NCI-H2227 treated with DMSO at 0.1 percent for 48 hours (cell line): ENCODE measurements at regions not wholly inside any gene's neighbourhood (a gene's known extent, or its start where the extent isn't known, plus 50 kb on each side); places are given as distances from the start of the nearest gene placed in this dataset.
"Not testable (repeated sequence)": the region's sequence is repeated elsewhere in the genome, so short reads cannot be mapped to it uniquely, and the experiment has no call there.

ENCODE experiments used
- DNase-seq: peaks from one replicate; lab custom pipeline; 2025; lab: John Stamatoyannopoulos, UW

DNA sequence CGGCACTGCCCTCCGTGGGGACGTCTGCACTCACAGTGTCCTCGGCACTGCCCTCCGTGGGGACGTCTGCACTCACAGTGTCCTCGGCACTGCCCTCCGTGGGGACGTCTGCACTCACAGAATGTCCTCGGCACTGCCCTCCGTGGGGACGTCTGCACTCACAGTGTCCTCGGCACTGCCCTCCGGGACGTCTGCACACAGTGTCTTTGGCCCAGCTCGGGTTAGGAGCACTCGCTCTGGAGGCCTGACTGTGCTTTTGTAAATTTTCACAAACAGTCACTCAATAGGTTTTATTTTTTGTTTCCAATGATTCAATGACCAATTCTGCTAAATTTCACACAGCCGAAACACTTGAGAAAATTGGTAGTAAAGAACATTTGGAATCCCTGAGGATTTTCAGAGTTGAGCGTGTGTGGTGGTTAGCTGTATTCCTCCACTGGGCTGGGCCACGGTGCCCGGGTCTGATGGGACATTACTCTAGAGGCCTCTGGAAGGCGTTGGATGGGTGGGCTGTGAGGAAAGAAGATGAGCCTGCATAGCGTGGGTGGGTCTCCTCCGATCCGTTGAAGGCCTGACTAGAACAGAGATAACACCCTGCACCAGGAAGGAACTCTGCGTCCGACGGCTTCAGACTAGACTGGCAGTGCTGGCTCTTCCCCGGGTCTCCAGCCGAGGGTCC lies 134.8 kb downstream of the RTP5 start:
- no peak for DNase-seq

DNA sequence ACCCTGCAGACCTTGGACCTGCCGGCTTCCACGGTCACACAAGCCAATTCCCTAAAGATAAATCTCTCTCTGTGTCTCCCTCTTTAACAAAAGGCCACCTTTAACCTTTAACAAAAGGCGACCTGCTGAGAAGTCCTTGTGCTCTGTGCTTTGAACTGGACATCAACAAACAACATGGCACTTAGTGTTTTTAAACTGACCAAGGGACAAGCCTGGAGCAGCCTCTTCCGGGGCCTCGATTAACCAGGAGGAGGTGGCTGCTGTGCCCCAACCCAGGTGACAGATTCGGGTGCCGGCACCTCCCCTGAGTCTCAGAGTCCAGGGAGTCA lies 135.3 kb downstream of the RTP5 start:
- no peak for DNase-seq

DNA sequence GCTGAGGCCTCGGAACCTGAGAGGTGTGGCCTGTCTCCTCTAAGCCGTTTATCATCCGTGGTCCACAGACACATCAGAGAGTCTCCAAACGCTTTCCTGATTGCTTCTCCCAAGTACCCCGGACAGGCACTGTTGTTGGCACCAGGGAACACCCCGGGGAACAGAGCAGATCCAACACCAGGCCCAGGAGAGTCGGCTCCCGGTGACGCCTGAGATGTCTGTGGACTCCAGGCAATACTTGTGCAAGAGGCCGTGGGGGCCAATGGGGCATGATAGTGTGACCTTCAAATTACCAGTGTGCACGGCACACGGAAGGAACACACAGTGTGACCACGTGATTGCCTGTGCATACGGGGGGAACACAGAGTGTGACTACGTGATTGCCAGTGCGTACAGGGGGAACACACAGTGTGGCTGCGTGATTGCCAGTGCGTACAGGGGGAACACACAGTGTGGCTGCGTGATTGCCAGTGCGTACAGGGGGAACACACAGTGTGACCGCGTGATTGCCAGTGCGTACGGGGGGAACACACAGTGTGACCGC lies 136.6 kb downstream of the RTP5 start:
- not testable (repeated sequence) for DNase-seq

- DNase-seq, result not testable (repeated sequence)
These were observed 139.4 kb downstream of the RTP5 start for GRCh38 chr2:242008908-242009307.

- DNase-seq, result not testable (repeated sequence)
These were observed 140.3 kb downstream of the RTP5 start for GRCh38 chr2:242009846-242010245.

GRCh38 chr2:242010252-242011166 lies 141.0 kb downstream of the RTP5 start:
- not testable (repeated sequence) for DNase-seq

DNA sequence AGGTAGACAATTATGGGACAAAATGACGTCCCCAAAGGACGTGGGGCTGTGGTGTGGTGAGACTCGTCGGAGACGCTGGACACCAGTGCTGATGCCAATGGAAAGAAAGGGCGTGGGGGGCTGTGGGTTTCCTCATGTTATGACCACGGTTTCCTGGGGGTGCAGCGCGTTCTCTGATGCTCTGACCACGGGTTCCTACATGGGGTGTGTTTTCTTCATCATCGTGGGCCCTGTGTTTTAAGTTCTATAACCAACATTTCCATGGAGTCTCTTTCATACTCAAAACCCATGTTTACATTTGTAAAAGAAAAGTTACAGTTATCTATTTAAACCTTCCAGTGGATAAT lies 141.6 kb downstream of the RTP5 start:
- DNase-seq, result no peak

- no peak for DNase-seq
These were observed 142.0 kb downstream of the RTP5 start for GRCh38 chr2:242011516-242011915.

DNA sequence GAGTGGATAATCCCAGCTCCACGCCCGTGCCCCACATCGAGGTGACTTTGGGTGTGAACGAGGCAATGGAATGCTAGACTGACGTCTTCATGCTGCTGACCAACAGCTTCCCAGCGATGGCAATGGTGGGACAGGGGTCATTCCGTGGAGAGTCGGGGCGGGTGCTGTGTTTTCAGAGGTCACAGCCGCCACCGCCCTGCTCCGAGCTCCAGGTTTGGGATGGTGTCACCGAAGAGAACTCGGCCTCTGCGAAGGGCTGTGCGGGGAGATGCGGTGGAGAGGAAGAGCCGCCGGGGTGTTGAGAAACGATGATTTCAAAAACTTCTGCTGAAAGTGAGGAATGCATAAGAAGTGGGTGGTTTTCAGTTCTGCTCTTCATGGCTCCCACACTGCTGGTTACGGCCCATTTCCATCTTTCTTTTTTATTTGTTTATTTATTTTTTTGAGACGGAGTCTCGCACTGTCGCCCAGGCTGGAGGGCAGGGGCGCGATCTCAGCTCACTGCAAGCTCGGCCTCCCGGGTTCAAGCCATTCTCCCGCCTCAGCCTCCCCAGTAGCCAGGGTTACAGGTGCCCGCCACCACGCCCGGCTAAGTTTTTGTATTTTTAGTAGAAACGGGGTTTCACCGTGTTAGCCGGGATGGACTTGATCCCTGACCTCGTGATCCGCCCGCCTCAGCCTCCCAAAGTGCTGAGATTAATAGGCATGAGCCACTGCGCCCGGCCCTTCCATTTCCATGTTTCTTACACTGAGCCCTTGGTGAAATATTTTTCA lies 142.6 kb downstream of the RTP5 start:
- no peak for DNase-seq

DNA sequence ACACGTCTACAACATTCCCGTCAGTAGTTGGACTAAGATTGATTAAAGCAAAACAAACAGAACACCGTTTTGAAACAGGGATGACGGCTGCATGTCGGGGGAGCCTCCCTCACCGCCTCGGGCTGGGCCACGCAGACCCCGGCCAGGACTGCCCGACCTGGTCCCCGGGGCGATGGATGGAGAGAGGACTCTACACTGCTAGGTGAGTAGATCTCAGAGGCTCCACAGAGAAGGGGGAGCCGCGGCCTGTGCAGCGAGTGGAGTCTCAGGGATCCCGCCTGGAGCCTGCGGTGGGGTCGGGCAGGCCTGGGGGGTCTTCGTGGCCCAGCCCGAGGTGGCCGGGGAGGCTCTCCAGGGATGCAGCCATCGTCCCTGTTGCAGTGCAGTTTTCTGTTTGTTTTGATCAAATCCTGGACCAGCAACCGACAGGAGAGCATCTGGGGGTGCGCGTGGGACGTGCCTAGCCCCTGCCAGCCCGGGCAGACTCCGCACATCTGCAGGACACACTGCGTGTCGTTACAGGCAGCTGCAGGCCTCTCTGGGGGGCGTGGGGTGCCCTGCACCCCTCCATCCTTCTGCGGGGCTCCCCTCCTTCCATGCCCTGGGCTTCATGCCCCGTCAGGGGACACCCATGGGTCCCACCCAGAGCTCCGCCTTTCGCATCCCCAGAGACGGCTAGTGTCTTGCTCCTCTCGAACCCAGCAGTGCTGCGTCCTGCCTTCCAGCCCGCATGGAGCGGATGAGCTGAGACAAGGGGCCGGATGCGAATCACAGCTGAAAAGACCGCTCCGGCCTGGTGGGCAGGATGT lies 143.6 kb downstream of the RTP5 start:
- DNase-seq, result no peak

DNA sequence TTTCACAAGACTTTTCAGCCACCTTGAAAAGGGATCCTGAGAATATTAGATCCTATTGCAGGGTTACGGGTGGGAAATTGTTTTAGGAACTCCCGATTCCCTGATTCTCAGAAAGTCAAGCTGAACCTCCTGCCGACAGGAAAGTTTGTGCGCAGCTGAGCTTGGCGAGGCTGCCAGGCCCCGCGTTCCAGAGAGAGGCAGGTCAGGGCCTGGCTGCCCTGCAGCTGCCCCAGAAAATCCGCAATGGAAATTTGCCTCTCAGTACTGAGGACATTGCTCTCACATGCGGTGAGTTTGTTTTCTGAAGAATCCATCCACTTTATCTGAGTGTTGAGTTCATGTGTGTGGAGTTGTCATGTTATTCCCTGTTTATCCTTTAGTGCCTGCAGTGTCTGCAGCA lies 144.2 kb downstream of the RTP5 start:
- no peak for DNase-seq

GRCh38 chr2:242015108-242016065 lies 145.9 kb downstream of the RTP5 start:
- DNase-seq, result no peak

- DNase-seq, result no peak
These were observed 147.6 kb downstream of the RTP5 start for GRCh38 chr2:242017086-242017485.

DNA sequence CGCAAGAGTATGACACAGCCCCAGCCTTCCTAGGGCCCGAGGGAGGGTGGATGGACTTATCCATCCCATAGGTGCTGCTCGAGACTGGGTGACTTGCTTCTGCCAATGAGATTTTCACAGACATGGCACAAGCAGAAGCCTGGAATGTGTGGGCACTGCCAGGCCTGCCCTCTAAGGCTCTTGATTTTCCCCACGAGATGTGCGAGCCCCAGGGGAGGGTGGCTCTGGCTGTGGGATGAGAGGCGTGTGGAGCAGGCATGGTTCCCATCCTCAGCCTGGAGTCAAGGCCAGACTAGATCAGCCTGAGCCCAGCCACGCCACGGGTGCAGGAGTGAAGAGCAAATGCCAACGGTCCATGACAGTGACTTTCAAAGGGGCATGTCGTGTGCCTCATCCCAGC lies 148.9 kb downstream of the RTP5 start:
- DNase-seq, result not testable (repeated sequence)

DNA sequence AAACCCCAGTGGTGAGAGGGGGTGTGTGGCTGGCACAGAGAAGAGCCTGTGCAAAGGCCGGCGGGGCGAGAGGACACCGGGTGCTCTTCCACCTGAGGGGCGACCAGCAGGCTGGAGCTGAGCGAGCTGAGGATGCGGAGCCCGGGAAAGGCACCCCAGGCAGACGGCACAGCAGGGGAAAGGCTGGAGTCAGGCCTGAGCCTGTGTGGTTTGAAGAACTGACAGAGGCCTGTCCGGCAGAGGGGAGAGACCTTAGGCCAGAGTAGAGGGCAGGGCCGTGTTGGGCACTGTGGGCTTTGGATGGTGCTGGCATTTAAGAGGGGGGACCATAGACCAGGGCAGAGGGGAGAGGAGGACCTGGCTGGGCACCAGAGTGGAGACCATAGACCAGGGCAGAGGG lies 149.8 kb downstream of the RTP5 start:
- no peak for DNase-seq

DNA sequence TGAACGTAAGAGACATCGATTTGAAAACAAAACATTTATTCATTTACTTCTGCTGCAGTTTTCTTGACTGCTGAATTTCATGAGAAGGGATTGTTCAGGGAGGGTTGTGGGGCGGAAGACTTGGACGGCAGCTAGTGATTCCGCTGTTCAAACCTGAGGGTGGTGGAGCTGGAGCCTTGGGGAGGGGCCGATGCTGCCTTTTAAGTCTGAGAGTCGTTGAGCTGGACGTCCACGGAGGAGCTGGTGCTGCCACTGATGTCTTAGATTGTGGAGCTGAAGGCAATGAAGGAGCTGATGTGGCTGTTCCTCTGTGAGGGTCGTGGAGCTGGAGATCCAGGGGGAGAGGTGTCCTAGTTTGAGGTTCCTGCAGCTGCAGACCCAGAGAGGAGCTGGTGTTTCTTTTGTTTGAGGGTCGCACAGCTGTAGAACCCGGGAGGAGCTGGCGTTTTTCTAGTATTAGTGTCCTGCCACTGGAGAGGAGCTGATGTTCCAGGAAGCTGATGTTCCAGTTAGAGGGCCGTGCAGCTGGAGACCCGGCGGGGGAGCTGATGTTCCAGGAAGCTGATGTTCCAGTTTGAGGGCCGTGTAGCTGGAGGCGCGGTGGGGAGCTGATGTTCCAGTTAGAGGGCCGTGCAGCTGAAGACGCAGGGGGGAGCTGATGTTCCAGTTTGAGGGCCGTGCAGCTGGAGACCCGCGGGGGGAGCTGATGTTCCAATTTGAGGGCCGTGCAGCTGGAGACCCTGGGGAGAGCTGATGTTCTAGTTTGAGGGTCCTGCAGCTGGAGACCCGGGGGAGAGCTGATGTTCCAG lies 150.9 kb downstream of the RTP5 start:
- no peak for DNase-seq

DNA sequence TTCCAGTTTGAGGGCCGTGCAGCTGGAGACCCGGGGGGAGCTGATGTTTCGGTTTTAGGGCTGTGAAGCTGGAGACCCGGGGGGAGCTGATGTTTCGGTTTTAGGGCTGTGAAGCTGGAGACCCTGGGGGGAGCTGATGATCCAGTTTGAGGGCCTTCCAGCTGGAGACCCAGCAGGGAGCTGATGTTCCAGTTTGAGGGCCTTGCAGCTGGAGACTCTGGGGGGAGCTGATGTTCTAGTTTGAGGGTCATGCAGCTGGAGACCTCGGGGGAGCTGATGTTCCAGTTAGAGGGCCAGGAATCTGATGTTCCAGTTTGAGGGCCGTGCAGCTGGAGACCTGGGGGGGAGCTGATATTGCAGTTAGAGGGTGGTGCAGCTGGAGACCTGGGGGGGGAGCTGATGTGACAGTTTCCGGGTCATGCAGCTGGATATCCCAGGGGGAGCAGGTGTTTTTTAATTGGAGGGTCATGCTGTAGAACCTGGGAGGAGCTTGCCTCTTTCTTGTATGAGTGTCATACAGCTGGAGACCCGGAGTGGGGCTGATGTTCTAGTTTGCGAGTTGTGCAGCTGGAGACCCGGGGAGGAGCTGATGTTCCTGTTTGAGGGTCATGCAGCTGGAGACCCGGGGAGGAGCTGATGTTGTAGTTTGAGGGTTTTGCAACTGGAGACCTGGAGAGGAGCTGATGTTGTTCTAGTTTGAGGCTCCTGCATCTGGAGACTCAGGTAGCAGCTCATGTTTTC lies 153.2 kb downstream of the RTP5 start:
- no peak for DNase-seq

DNA sequence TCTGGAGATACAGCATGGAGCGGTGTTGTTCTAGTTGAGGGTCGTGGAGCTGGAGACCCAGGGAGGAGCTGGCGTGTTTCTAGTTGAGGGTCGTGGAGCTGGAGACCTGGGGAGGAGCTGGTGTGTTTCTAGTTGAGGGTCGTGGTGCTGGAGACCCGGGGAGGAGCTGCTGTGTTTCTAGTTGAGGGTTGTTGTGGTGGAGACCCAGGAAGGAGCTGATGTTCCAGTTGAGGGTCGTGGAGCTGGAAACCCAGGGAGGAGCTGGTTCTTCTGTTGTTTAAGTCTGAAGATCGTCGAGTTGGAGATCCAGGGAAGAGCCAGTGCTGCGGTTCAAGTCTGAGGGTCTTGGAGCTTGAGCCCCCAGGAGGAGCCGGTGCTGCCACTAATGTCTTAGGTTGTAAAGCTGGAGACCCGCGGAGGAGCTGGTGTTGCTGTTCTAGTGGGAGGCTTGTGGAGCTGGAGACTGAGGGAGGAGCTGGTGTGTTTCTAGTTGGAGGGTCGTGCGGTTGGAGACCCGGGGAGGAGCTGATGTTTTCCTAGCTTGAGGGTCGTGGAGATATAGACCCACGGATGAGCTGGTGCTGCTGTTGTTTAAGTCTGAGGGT lies 155.3 kb downstream of the RTP5 start:
- DNase-seq, result no peak
